K562 (cell line): ENCODE measurements at regions not wholly inside any gene's neighbourhood (a gene's known extent, or its start where the extent isn't known, plus 50 kb on each side); places are given as distances from the start of the nearest gene placed in this dataset.

Experiments used
- CGGBP1 ChIP-seq: fragments of 250-450 bp; sonication (Bioruptor Pico); IDR thresholded peaks from 2 replicates; pipeline ENCODE4 v1.9.0; 2021; ENCODE audit warnings: mild to moderate bottlenecking
- EP300 ChIP-seq: IDR thresholded peaks from 2 replicates; pipeline ENCODE4 v1.6.1; 2012; ENCODE audit warnings: low read length, improper control_type of control experiment
- MCM5 ChIP-seq: fragments of 450-650 bp; IDR thresholded peaks from 2 replicates; pipeline ENCODE4 v1.6.1; 2016; ENCODE audit warnings: low read depth
- NEUROD1 ChIP-seq: fragments of 150-350 bp; IDR thresholded peaks from 2 replicates; pipeline ENCODE4 v1.6.1; 2014; ENCODE audit warnings: borderline replicate concordance, low read length, low read depth; ENCODE audit not compliant: partially characterized antibody
- RBFOX2 ChIP-seq: fragments of 200-400 bp; formaldehyde crosslinking; IDR thresholded peaks from 2 replicates; pipeline ENCODE4 v1.6.1; 2017; ENCODE audit warnings: low read depth, mild to moderate bottlenecking, low read length, moderate library complexity
- SPI1 ChIP-seq: IDR thresholded peaks from 2 replicates; pipeline ENCODE4 v1.6.1; 2011; ENCODE audit warnings: low read depth, low read length, control low read depth, borderline replicate concordance
- TF ChIP-seq, protein P1 (sequence below): fragments of 250-450 bp; sonication (Bioruptor Pico); IDR thresholded peaks from 2 replicates; pipeline ENCODE4 v1.9.0; 2021; ENCODE audit warnings: mild to moderate bottlenecking, inconsistent platforms
- TF ChIP-seq, protein P2 (sequence below): sonication (generic); formaldehyde crosslinking; IDR thresholded peaks from 2 replicates; pipeline ENCODE4 v1.8.0; 2022; ENCODE audit warnings: mild to moderate bottlenecking, missing genetic modification reagents
- TF ChIP-seq, protein P3 (sequence below): fragments of 250-450 bp; sonication (Bioruptor Pico); IDR thresholded peaks from 2 replicates; pipeline ENCODE4 v1.8.0; 2021; ENCODE audit warnings: borderline replicate concordance, mild to moderate bottlenecking, moderate library complexity; ENCODE audit not compliant: poor library complexity, severe bottlenecking

- TF ChIP-seq NEUROD1 (no peak), MCM5 (no peak), RBFOX2 (no peak), CGGBP1 (CRISPR knock-in tag) (no peak), EP300 (no peak), SPI1 (no peak)
- TF ChIP-seq, protein P1, sequence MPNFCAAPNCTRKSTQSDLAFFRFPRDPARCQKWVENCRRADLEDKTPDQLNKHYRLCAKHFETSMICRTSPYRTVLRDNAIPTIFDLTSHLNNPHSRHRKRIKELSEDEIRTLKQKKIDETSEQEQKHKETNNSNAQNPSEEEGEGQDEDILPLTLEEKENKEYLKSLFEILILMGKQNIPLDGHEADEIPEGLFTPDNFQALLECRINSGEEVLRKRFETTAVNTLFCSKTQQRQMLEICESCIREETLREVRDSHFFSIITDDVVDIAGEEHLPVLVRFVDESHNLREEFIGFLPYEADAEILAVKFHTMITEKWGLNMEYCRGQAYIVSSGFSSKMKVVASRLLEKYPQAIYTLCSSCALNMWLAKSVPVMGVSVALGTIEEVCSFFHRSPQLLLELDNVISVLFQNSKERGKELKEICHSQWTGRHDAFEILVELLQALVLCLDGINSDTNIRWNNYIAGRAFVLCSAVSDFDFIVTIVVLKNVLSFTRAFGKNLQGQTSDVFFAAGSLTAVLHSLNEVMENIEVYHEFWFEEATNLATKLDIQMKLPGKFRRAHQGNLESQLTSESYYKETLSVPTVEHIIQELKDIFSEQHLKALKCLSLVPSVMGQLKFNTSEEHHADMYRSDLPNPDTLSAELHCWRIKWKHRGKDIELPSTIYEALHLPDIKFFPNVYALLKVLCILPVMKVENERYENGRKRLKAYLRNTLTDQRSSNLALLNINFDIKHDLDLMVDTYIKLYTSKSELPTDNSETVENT, result no peak
- TF ChIP-seq, protein P2, sequence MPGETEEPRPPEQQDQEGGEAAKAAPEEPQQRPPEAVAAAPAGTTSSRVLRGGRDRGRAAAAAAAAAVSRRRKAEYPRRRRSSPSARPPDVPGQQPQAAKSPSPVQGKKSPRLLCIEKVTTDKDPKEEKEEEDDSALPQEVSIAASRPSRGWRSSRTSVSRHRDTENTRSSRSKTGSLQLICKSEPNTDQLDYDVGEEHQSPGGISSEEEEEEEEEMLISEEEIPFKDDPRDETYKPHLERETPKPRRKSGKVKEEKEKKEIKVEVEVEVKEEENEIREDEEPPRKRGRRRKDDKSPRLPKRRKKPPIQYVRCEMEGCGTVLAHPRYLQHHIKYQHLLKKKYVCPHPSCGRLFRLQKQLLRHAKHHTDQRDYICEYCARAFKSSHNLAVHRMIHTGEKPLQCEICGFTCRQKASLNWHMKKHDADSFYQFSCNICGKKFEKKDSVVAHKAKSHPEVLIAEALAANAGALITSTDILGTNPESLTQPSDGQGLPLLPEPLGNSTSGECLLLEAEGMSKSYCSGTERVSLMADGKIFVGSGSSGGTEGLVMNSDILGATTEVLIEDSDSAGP, result no peak
- TF ChIP-seq, protein P3, sequence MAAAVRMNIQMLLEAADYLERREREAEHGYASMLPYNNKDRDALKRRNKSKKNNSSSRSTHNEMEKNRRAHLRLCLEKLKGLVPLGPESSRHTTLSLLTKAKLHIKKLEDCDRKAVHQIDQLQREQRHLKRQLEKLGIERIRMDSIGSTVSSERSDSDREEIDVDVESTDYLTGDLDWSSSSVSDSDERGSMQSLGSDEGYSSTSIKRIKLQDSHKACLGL (CRISPR knock-in tag), result no peak
Measured at GRCh38 chr16:51638339-51639135, 487.5 kb upstream of the SALL1 start (continued).
